ENCODE measurements at regions not wholly inside any gene's neighbourhood (a gene's known extent, or its start where the extent isn't known, plus 50 kb on each side); places are given as distances from the start of the nearest gene placed in this dataset.
"Not testable (repeated sequence)": the region's sequence is repeated elsewhere in the genome, so short reads cannot be mapped to it uniquely, and the experiment has no call there.

DNA sequence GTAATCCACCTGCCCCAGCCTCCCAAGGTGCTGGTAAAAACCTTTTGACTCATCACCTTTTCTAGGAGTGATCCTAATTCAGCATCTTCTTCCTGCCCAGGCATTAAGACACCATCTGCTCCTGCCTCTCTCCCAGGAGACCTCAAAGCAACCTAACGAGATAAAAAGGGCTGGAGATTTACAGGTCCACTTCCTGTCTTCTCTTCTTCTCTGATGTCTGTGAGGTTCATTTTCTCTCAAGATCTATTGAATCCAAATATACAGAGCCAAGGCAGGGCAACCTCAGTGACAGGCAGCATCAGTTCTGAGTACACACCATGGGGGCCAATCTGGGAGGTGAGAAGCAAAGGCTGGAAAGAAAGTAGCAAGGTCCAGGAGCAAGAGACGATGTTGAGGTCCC lies 219.4 kb downstream of the SETD4 start:
- no peak for DNase-seq

DNA sequence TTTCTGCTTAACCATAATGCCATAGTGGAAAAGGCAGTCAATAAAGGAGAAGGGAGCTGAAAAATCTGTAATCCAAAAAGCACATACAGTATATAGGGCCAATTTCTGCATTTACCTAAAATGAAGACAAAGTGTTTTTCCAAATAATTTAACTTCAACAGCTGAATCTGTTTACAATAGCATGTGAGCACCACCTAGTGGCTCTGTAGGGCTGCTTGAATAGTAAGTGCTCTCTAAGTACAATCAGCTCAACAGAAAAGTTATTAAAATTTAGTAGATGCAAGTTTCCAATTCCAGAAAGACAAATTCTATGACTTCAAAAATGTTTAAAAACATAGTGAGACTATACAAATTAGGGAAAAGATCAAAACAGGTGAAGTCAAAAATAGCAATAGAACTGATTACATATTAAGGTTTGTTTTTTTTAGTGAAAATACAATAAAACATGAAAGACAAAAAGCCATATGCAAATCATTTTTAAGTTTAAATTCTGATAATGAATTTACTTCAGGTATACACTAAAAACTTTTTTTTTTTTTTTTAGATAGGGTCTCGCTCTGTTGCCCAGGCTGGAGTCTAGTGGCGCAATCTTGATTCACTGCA lies 220.0 kb downstream of the SETD4 start:
- DNase-seq: peak; percentile 39

DNA sequence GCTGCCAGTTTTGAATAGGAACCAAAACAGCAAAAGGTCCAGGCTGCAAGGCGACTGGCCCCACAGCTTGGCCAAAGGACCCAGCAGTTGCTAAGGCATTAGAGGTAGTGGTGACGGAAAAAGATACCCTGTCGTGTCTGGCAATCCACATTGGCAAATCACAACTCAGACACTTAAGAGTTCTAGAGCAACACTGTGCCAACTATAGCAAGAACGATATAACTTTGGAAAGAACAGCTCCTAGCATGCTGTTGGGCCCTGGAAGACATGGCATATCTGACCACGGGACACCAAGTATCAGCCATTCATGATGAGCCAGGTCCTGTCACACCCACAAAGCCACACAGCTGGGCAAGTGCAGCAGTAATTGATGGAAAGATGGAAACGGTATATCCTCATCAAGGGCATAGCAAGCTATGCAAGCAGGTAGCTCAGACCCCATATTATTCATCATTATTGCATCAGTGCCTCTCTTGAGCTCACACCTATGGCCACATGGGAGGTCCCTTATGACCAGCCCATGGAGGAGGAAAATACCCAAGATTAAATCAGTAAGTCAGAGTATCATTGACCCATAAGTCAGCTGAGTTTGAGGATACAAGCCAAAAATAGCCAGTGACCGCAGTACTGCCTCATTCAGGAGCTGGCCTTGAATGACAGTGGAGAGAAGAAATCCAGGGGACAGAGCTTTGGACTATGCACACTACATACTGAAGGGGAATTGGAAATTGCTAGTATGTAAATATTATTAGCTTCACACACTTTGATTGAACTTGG lies 221.2 kb downstream of the SETD4 start:
- DNase-seq: no peak

DNA sequence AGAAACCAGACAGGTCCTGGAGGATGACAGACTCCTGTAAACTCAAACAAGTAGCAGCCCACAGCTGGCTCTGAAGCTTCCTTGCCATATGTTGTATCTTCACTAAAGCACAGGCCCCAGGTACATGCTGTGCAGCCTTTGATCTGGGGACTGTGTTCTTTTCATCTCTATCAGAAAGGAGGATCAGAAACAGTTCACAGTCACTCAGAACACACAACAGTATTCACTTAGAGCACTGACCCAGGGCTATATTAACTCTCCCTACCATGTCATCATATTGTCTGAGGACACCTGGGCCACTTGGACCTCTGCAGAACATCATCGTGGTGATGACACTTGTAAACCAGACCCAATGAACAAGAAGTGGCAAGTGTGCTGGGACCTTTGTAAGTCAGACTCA lies 222.0 kb downstream of the SETD4 start:
- no peak for DNase-seq

DNA sequence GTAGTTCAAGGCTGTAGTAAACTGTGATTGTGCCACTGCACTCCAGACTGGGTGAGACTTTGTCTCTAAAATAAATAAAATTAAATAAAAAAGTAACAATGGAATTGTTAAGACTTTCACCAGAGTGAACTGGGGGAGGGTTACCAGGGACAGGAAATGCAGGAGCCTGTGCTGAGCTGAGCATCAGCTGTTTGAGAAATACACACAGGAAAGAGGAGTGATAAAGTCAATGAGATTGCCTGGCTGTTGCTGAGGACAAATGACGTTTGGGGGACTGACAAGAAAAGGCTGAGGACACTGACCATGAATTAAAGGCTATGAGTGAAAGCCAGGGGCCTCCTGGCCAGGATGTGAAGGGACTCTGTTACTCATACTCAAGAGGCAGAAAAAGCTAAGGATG lies 226.3 kb downstream of the SETD4 start:
- DNase-seq: no peak

DNA sequence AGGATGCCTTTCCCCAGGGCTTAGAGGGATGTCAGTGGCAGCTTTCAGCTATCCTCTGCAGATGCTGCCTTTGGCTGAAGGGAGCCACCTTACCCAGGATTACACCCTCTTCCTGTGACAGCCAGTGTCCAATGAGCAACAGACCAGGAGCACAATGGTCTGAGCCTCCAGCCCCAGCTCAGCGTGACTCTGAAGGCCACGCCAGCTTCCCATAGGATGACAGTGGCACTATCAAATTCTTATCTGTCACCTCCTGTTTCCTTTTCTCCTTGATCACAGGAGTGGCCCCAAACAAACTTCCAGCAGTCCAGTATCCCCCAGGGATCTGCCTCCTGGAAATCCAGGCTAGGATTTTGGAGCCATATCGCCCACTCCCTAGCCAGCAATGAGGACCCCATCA lies 226.9 kb downstream of the SETD4 start:
- DNase-seq: no peak

DNA sequence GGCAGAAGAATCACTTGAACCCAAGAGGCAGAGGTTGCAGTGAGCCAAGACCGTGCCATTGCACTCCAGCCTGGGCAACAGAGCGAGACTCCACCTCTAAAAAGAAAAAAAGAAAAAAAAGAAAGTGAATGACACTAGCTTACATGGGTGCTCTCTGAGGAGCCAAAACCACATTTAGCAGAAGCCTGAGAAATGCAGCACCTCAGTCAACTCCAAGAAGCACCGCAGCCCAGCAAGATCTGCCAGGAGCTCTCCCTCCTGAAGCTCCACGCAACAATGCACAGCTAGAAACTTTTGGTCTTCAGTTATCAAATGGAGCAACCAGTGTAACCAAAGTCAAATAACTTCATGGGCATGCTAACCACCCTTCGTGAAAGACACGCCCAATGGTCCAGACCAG lies 229.1 kb downstream of the SETD4 start:
- no peak for DNase-seq

DNA sequence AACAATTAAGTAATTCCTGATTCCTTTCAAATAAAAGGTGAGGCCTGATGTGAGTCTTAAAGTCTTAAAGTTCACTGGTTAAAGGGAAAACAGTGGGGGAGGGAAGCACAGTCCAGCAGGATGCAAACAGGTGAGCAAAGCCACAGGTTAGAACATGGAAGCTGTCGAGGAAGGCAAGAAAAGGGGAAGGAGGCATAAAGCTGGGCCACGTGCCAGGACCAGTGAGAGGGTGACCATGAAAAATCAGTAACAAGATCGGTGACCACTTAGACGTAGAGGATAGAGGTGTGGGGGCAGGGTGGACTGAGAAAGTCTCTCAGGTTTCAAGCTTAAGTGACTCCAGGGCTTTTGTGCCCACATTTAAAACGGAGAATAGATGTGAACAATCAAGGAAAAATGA lies 231.3 kb downstream of the SETD4 start:
- no peak for DNase-seq

DNA sequence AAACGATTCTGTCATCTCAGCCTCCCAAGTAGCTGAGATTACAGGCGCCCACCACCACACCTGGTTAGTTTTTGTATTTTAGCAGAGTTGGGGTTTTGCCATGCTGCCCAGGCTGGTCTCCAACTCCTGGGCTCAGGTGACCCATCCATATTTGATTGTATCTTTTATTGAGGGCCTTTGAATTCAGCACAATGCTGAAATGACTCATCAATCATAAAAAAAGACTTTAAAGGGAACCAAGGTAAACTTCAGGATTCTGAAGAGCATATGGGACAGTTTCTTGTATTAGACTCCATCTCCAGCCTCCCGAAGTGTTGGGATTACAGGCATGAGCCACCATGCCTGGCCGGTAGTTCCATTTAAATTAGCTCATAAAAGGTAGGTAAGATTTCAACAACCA lies 232.2 kb downstream of the SETD4 start:
- DNase-seq: no peak

DNA sequence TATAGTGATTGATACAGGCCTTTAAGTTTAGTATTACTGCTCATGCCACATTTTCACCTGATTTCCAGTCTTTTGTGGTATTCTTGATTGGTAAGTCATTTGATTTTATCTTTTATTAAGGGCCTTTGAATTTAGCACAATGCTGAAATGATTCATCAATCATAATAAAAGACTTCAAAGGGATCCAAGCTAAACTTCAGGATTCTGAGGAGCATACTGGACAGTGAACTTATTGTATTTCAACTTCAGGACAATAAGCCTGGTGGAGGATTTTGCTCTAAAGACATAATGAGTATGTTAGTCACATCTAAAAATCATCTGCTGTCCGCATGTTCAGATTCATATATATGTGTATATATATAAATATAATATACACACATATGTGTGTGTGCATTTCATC lies 233.3 kb downstream of the SETD4 start:
- no peak for DNase-seq

DNA sequence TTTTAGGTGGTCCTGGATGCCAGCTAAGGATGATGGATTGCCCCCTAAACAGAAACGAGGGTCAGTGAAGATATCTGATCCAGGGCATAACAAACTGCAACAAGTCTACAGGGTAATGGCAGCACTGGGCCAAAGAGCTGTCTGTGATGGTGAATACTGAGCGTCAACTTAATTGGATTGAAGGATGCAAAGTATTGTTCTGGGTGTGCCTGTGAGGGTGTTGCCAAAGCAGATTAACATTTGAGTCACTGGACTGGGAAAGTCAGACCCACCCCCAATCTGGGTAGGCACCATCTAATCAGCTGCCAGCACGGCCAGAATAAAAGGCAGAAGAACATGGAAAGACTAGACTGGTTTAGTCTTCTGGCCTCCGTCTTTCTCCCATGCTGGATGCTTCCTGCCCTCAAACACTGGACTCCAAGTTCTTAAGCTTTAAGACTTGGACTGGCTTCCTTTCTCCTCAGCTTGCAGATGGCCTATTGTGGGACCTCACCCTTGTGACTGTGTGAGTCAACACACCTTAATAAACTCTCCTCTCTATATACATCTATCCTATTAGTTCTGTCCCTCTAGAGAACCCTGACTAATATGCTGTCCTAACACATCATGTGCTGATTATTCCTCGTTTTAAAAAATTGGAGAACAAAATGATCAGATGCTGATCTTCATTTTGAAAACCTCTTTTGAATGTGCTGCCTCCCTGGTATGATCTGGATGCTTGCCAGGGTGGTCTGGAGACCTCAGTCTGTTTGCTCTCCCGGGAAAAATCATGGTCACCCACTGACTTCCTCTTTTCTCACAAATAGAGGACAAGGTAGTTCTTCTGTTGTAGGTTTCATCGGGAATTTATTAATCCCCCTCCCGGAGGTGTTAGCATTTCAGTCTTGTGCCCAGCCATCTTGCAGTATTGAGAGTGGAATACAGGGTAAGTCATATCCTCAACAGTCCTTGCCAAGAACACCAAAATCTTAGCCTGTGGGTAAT lies 234.7 kb downstream of the SETD4 start:
- no peak for DNase-seq

DNA sequence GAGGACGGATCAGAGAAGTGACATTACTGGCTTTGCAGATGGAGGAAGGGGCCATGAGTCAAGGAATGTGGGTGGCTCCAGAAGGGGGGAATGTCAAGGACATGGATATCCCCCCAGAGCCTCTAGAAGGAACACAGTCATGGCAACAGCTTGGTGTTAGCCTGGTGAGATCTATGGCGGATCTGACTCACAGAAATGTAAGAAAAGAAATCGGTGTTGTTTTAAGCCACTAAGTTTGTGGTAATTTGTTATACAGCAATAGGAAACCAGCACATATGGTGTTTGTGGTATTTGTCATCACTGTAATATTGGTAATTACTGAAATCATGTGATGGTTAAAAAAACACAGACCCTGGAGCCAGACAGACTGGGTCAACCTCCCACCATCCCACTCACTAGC lies 236.2 kb downstream of the SETD4 start:
- DNase-seq: no peak

DNA sequence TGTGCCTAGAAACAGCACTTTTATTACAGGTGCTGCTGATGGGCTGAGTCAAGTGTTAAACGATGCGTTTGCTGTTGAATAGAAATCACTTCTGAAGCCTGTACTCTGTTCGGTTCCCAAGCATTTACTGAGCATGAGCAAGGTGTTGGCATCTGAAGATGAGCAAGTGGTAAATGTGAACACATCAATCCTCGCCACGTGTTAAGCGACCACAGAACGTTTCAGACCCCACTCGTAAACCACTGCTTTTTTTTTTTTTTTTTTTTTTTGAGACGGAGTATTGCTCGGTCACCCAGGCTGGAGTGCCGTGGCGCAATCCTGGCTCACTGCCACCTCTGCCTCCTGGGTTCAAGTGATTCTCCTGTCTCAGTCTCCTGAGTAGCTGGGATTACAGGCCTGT lies 241.2 kb downstream of the SETD4 start:
- DNase-seq: no peak

DNA sequence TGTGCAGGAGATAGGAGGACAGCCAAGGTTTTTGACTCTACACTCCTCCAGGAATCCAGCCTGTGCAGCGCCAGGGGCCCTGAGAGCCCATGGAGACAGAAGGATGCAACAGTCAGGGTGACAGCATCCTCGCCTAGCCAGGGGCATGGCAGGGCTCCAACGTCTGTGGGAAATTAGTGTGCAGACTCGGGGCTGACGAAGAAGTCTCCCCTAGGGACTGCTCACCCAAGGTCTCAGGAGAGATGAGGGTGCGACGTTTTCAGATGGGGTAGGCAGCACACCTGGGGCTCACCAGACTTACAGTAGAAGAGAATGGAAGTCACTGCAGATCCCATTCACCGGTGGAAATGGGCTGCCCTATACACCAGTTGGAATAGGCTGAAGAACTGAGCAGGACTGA lies 241.7 kb downstream of the SETD4 start:
- DNase-seq: no peak

DNA sequence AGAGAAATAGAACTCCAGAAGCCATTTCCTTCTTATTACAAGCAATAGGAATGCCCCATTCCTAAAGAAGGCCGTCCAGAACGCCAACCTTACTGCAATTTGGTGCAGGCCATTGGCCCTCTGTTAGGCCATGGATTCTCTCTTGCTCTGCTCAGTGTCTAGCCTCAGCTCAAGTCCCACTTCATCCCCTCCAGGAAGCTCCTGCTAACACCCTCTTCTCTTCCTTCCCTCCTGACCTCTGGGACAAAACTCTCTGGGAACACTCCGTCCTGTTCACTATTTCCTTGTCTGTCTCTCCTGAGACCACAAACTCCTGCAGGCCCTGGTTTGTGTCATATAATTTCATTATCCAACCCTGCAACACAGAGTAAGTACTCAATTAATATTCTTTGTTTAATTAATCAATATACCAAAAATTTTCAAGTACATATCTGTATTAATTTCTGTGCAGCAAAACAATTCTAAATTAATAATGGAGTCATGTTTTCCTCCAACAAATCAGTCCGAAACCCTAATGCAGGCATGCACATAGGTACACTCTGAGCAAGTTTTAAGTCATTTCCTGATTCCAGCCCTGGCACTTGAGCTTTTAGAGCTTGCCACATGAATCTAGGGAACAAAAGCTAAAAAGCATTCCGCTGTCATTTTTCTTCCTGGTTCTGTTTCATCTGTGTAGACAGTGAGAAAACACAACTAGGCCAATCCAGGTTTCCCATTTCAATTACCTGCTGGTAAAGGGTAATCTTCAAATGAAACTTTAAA lies 245.3 kb downstream of the SETD4 start:
- no peak for DNase-seq

DNA sequence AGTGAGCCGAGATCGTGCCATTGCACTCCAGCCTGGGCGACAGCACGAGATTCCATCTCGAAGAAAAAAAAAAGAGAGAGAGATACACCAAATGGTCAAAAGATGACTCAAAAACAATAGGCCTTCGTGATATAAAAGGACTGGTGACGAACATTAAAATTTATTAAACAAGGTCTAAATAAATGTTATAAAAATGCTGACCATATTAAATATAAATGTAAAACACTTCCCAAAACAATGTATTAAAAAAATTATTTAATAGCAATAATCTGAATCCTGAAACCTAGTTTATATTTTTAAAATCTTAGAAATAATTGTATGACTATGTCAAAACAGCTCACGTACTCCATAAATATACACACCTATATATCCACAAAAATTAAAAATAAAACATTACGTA lies 247.6 kb downstream of the SETD4 start:
- DNase-seq: no peak

DNA sequence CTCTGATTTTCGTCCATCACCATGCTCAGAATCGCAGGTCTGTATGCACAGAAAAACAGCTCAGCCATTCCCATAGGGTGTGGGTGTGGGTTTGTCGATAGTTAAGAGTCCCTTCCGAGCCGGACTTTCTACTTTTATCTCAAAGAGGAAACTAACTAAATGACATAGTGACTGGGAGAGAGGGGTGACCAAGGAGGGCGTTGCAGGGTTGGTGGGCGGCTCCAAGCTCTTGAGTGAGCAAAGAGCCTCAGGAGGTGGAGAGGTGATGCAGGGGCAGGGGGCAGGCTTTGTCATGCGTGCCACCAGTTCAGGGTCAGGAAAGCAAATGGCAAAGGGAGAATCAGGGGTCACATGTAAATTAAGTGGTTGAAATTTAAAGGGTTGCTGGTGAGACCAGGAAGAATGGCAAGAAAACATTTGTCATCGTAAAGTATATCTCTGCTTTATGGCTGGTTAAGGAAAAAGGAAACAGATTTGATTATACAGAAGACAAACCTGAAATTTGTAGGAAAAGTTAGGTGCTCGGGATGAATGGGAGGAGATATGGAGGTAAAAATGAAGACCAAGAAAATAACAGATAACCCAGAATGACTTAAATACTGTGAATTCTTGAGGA lies 249.0 kb downstream of the SETD4 start:
- no peak for DNase-seq

DNA sequence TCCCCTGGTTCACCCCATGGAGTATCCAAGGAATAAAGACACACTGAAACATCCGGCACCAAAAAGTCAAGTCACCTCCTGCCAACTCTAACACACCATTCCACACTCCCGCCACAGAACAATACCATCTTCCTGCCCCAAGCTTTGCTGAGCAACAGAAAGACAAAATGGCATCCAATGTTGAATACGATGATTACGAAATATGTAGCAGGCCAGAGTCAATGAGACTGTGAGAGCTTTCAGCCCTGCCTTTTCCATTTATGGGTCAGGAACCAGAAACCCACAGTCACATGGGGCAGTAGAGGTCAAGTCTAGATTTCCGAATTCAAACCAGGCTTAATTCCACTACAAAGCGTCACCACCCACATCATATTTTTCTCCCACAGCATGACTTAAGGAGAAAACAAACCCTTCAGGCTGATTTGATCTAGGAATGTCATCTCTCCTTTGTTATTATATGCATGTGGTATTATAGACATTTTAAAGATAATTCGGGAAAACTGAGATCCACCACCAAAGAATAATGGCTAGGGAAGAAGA lies 249.8 kb downstream of the SETD4 start:
- DNase-seq: no peak

DNA sequence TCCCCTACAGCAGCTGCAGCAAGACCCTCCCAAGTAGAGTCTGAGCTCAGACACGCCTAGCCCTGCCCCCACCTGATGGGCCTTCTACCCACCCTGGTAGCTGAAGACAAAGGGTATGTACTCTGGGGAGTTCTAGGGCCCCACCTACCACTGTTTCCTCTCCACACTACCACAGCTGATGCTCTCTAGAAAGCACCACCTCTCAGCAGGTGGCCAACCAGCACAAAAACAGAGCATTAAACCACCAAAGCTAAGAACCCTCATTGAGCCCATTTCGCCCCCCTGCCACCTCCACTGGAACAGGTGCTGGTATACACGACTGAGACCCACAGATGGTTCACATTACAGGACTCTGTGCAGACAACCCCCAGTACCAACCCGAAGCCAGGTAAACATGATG lies 258.9 kb downstream of the SETD4 start:
- DNase-seq: no peak

DNA sequence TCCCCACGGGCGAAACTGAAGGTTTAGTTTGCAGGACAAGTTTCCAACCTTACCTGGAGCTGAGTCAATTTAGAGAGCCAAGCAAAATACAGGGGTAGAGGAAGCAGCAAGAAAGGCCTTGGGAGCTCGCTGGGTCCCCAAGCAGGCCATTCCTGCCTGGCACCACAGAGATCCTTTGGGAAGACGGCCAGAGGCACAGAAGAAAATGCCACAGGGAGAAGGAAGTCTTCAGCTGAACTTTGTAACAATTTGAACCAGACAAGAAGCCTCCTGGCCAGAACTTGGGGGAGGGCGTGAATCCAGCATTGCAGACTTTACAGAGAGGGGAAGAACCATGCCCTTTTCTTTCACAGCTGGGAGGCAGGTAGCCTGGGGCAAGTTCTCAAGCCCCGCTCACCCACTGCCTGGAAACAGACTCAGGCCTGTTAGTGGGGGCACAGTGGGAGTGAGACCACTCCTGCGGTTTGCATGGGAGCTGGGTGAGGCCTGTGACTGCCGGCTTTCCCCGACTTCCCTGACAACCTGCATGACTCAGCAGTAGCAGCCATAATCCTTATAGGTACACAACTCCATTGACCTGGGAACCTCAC lies 259.4 kb downstream of the SETD4 start:
- DNase-seq: not testable (repeated sequence)

DNA sequence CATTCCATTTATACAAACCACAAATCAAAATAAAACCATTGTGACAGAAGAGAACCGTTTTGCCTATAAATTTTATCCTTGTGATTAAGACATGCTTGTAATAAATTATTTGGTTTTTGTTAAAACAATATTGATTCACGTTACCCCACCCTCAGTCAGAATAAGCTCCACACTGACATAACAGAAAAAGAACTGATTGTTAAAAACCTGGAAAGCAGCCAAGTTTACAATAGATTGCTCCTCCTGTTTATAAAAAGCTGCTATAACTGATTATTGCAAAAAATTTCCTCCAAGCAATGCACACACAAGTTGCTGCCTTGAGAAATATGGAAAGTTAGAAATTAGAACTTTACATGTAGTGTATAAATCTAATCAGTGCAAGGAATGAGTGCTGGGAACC lies 263.5 kb downstream of the SETD4 start:
- DNase-seq: no peak

DNA sequence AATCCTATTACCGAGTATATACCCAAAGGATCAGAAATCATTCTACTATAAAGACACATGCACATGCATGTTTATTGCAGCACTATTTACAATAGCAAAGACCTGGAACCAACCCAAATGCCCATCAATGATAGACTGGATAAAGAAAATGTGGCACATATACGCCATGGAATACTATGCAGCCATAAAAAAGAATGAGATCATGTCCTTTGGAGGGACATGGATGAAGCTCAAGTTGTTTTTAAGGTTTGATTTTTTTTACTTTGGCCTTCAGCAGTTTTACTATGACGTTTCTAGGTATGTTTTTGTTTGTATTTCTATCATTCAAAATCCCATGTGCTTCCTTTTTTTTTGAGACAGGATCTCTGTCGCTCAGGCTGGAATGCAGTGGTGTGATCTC lies 265.8 kb downstream of the SETD4 start:
- not testable (repeated sequence) for DNase-seq

Measured in effector CD4-positive, alpha-beta T cell (primary cell).